Left ventricle myocardium superior (tissue), 1 donor: ENCODE measurements at regions not wholly inside any gene's neighbourhood (a gene's known extent, or its start where the extent isn't known, plus 50 kb on each side); places are given as distances from the start of the nearest gene placed in this dataset.
A peak's percentile ranks its signal among the peaks of the same experiment; 100 is the strongest.

Experiments used
- ATAC-seq: fragments of 200-7000 bp; cut with Tn5 transposase; one replicate; pipeline ENCODE4 v1.9.1; 2020; ENCODE audit warnings: mild to moderate bottlenecking, moderate library complexity
- DNase-seq: peaks from one replicate; pipeline ENCODE4 v3.0.0-alpha.2; 2020
- intact Hi-C: fragments of 100-400 bp; cut with micrococcal nuclease; formaldehyde crosslinking; loops from one replicate; pipeline ENCODE4 v1.11.0; 2022
- donor health status: DM: no; HTN: yes; CAD: no; lungs with severe emphysema.

DNA sequence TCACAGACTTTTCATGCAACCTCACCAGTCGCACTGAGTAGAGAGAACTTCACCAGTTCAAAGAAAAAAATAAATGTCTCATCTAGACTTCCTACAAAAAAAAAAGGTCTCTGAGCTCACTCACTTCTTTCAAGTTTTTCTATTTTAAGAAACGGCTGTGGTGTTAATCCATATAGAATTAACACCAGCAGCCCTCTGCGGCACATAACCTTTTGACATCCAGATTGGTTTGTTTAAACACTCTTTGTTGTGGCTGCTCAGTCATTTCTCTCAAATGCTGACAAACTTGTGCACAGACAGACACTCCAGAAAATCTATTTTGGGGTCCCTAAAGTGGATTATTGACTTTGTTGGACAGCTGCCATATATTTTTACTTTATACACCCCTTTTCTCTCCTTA lies 874.9 kb downstream of the EFNB2 start:
- no peak for DNase-seq
- intact Hi-C loops: no loop called here

GRCh38 chr13:105658431-105658830 lies 877.0 kb downstream of the EFNB2 start:
- intact Hi-C loops: no loop called here

More for the DNA sequence above, 874.9 kb downstream of the EFNB2 start:
- no peak for ATAC-seq

DNA sequence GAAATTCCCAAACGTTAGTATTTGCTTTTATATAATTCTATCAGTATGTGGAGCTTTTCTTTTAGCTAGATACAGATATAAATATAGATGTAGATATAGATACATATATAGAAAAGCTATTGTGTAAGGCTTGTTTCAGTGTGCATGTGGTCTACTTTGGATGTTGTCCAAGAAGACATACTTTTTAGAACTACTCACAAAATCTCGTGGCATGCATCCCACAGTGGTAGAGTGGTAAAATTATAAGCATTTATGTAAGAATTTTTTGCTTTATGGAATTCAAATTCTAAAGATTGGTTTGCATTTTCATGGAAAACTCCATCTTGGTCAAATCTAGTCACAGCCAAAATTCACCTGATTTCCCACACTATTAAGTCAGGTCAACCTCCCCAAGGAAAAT lies 880.4 kb downstream of the EFNB2 start:
- intact Hi-C loops: no loop called here
- ATAC-seq: no peak

More at GRCh38 chr13:105658431-105658830, 877.0 kb downstream of the EFNB2 start:
- DNase-seq (no peak), ATAC-seq (no peak)

GRCh38 chr13:105643966-105644365 lies 891.5 kb downstream of the EFNB2 start:
- intact Hi-C loops: no loop called here
- DNase-seq (no peak), ATAC-seq (no peak)

More for the DNA sequence above, 880.4 kb downstream of the EFNB2 start:
- DNase-seq: no peak

DNA sequence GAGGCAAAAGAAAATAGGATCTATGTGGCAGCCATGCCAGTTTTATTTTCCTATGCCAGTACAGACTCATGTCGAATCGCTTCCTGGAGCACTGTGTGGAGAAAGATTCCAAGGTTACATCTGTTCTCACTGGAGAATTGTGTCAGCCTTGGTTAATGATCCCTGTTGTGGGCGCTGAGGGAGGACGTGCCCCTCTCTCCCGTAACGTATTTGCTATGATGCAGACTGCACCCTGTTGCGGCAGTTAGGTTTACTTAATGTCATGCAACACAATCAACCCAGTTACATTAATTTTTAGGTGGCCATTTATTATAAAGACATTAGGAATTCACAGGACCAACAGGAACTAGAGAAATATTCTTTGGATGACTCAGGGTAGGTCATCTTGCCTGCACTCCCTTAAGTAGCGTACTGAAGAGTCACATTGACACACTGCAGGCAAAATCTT lies 892.9 kb downstream of the EFNB2 start:
- DNase-seq (no peak), ATAC-seq (no peak)
- intact Hi-C loops: no loop called here

GRCh38 chr13:105641121-105641520 lies 894.3 kb downstream of the EFNB2 start:
- no peak for ATAC-seq
- intact Hi-C loops: no loop called here
- DNase-seq: no peak

DNA sequence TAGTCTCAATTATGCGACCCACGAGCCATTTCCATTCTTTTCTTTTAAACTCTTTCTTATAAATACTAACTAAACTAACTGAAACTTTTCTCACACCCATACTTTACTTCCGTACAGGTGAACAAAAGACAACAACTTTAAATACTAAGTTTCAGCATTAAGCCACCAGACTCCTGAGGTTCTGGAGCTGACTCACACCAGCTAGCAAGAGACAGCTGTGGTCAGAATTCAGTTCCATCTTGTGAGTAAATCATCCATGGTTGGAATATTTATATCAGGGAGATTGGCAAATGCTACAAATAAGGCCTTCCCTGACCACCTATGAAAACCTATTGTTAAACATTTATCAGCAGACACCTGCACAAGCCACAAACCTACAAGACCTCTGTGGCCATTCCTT lies 897.0 kb downstream of the EFNB2 start:
- intact Hi-C loops: no loop called here
- no peak for DNase-seq
- ATAC-seq: no peak

DNA sequence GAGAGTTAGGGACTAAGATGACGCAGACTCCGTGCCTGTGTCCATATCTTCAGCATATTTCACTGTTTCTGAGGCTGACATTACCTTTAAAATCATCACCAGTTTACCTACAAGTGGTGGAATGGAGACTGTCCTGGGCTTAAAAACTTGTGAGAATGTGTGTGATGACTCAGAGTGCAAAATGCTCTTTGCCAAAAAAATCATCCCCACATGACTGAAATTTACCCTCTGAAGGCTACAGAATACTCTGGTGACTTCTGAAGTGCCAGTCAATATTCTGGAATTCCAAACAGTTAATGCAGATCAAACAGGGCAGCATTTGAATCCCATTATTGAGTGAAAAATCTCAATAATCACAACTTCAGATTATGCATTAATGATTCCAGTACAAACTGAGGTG lies 901.4 kb downstream of the EFNB2 start:
- intact Hi-C loops: no loop called here
- no peak for ATAC-seq
- no peak for DNase-seq

- intact Hi-C loops: no loop called here
- no peak for ATAC-seq
- DNase-seq: no peak
These were observed 905.0 kb downstream of the EFNB2 start for GRCh38 chr13:105630431-105630830.

DNA sequence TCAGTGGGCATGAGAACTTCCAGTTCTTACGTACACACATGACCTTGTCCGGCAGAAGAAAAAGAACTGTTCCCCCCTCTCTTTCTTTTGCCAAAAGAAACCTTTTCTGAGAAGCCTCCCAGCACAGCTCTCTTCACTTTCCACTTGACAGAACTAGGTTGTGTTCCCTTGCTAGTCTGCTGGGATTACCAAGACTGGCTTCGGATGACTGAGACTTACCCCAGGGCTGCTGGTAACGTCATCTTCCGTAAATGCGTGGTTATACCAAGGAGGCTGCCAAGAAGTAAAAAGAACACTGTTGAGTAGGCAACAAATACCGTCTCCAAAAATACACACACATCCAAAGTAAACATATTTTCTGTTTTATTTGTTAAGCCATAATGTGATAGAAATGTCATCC lies 908.2 kb downstream of the EFNB2 start:
- DNase-seq (no peak), ATAC-seq (no peak)
- intact Hi-C loops: no loop called here

DNA sequence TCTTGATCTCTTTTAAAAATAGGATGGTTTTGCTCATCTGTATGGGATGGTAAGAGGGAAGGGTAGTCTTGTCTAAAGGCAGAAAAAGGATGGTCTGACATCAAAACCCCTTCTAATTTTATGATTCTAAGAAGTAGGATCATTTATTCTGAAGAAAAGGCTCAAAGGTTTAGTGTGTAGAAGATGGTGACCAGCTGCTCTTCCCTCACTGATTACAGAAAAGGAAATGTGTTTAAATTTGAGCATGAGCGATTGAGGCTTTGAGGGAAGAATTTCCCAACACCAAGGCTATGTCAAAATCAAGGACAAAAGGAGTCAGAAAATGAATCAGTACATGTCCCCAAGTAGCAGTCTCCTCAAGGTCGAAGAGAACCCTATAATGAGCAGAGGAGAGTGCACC lies 909.8 kb downstream of the EFNB2 start:
- ATAC-seq: no peak
- DNase-seq: no peak
- intact Hi-C loops: no loop called here

DNA sequence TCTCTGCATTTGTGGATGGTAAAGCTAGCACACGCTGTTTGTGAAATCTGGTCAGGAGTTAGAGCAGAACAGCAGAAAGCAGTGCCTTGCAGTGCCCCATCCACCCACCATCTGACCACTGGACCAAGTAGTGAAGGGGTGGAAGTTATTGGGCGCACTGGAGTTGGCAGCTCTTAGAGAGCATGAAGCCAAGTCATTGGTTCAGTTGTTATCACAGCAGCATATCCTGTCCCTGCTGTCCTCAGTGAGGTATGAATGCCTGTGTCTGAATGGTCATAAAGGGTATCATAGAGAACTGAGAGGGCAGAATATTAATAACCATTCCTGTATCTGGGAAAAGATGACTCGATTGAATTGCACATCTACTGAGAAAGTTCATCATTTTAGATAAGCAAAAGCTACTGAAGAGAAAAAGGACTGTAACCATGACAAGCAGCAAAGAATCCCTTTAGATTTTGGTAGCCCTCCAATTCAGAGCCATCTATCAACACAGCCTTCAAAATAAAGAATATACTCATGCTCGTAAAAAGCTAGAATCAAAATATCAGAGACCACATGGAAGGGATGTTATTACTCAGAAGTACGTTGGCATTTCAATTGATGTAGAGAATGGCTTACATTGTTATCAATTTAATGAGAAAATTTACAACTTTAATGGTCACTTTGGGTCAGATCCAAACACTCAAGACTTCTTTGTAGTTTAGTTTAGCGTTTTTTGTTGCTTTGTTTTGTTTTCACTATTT lies 919.0 kb downstream of the EFNB2 start:
- ATAC-seq: no peak
- intact Hi-C loops: no loop called here
- no peak for DNase-seq

GRCh38 chr13:105612541-105612940 lies 922.9 kb downstream of the EFNB2 start:
- no peak for DNase-seq
- ATAC-seq: no peak
- intact Hi-C loops: no loop called here

GRCh38 chr13:105611424-105611823 lies 924.0 kb downstream of the EFNB2 start:
- ATAC-seq: no peak
- intact Hi-C loops: no loop called here
- DNase-seq: no peak

DNA sequence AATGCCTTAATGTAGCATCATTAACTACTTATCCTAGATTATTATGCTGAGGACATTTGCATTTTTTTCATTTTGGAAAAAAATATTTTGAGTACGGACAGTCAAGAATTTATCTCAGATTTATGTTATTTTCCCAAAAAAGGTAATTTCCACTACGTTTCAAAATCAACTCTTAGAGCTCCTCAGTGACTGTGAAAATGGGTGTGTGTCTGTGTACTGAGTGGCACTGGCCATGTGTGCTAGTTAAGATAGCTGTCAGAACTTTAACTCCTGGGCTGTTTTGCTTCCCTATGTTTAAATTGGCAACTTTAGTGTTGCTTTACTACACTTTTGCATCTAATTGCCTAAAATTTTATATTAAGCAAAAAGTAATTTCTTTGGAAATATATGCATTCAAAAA lies 927.4 kb downstream of the EFNB2 start:
- DNase-seq (no peak), ATAC-seq (no peak)
- intact Hi-C loops: no loop called here

GRCh38 chr13:105607426-105607825 lies 928.0 kb downstream of the EFNB2 start:
- ATAC-seq (no peak), DNase-seq (no peak)
- intact Hi-C loops: no loop called here

- DNase-seq (no peak), ATAC-seq (no peak)
- intact Hi-C loops: no loop called here
These were observed 928.4 kb downstream of the EFNB2 start for GRCh38 chr13:105607016-105607415.

GRCh38 chr13:105602956-105603670 lies 932.3 kb downstream of the EFNB2 start:
- intact Hi-C loops: no loop called here
- ATAC-seq (no peak), DNase-seq (no peak)

DNA sequence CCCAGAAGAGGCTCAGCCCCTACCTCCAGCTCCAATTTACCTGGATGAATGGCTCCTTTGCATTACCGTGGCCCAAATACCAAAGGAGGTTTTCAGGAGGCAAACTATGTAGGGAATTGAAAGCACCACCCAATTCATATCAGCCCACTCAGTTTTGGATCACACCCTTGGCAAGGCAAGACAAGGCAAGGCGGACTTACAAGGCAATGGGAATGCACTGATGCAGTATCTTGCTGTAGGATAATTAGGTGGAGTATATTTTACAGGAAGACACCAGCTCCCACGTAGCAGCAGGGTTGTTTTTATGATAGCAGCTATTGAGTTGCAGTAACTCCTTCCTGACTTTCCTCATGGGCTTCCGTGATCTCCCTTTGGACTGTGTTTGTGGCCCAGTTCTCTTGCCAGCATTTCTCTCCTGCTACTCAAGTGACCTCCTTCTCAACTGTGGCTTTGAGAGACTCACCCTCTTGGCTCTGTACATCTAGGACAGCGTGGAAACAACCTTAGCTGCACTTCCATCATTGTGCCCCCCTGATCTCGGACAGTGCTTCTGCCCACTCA lies 935.9 kb downstream of the EFNB2 start:
- ATAC-seq: peak; percentile 53
- intact Hi-C loops: no loop called here
- no peak for DNase-seq

DNA sequence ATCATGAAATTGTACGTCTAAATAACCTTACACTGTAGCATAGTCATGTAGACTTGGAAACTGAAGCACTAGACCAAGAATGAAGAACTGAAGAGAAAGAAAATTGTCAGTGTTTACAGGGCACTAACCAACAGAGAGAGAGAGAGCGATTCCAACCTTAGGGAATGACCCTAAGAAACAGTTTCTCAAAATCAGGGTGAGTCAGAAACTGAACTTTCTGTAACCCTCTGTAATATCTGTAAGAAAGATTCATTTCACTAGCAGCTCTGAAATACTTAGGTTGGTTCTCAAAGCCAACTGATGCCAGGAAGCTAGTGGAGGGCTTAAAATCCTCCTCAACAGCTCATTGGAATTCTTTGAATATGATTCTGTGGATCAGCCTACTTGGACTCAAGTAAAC lies 936.9 kb downstream of the EFNB2 start:
- no peak for ATAC-seq
- intact Hi-C loops: no loop called here
- no peak for DNase-seq

DNA sequence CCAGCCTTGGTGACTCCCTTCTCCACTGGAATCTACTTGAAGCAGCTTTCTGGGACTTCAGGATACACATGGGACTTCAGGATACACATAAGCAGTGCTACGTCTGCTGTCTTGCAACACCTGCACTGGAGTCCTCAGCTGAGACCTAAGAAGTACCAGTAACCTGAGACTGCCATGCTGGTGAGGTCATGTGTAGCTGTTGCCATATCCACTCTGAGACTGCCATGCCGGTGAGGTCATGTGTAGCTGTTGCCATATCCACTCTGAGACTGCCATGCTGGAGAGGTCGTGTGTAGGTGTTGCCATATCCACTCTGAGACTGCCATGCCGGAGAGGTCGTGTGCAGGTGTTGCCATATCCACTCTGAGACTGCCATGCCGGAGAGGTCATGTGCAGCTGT lies 937.9 kb downstream of the EFNB2 start:
- no peak for DNase-seq
- no peak for ATAC-seq
- intact Hi-C loops: no loop called here
